ENCODE measurements at regions not wholly inside any gene's neighbourhood (a gene's known extent, or its start where the extent isn't known, plus 50 kb on each side); places are given as distances from the start of the nearest gene placed in this dataset.

DNA sequence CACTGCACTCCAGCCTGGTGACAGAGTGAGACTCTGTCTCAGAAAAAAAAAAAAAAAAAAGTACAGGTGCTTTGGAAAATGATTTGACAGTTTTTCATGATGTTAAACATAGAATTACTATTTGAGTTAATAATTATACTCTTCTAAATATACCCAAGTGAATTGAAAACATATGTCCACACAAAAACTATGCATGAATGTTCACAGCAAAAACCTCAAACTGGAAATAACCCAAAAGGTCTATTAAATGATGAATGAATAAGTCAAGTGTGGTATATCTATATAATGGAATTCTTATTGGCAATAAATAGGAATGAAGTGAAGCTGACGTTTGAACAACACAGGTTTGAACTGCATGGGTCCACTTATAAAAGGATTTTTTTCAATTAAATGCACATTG lies 207.2 kb upstream of the DAB2 start:
- TF ChIP-seq, protein P1, sequence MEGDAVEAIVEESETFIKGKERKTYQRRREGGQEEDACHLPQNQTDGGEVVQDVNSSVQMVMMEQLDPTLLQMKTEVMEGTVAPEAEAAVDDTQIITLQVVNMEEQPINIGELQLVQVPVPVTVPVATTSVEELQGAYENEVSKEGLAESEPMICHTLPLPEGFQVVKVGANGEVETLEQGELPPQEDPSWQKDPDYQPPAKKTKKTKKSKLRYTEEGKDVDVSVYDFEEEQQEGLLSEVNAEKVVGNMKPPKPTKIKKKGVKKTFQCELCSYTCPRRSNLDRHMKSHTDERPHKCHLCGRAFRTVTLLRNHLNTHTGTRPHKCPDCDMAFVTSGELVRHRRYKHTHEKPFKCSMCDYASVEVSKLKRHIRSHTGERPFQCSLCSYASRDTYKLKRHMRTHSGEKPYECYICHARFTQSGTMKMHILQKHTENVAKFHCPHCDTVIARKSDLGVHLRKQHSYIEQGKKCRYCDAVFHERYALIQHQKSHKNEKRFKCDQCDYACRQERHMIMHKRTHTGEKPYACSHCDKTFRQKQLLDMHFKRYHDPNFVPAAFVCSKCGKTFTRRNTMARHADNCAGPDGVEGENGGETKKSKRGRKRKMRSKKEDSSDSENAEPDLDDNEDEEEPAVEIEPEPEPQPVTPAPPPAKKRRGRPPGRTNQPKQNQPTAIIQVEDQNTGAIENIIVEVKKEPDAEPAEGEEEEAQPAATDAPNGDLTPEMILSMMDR (conservative IDR thresholded peaks at IDR 0.05; ENCODE audit: low read depth, low read length), result no peak
- TF ChIP-seq EZH2 (IDR thresholded peaks at IDR 0.05; ENCODE audit: low read length, unreplicated experiment), result no peak
- no peak for TF ChIP-seq EZH2phosphoT487 (IDR thresholded peaks at IDR 0.05; ENCODE audit: borderline replicate concordance, low read length)
